Skeletal muscle satellite cell (primary cell): ENCODE measurements at regions not wholly inside any gene's neighbourhood (a gene's known extent, or its start where the extent isn't known, plus 50 kb on each side); places are given as distances from the start of the nearest gene placed in this dataset. TPM values are rescaled to one million over a fixed set of nuclear protein-coding genes. Genes with fewer than 3 reads are reported as not detected.

Experiments
- small RNA-seq: library from RNA; depleted of rRNA; stranded (forward); fragments of <200 nt; gene quantifications from one replicate; pipeline ENCODE3, GENCODE V24; 2012

Small RNA genes in the stretch of these regions (small RNA-seq; reads per million reads assigned to genes)
- not detected for gene RF00004
